ENCODE measurements at regions not wholly inside any gene's neighbourhood (a gene's known extent, or its start where the extent isn't known, plus 50 kb on each side); places are given as distances from the start of the nearest gene placed in this dataset.

- intact Hi-C loops (cut with micrococcal nuclease; ENCODE audit: unreplicated experiment) = no loop called here
- POLR2A ChIA-PET = no interaction called here
- Histone ChIP-seq H3K4me3 (ENCODE audit: low read depth in 2 of 2, low read length in 2 of 2) (no peak overlapping the region), H3K9me3 (ENCODE audit: control insufficient read depth, insufficient read depth, low read depth, low read length) (no peaks in the 10 kb centered on the region), H3K27me3 (ENCODE audit: control insufficient read depth, insufficient read depth, low read length) (no peaks in the 10 kb centered on the region; the same call in 1 of the 2 replicates), H3K4me1 (ENCODE audit: control insufficient read depth, insufficient read depth, low read length) (no peaks in the 10 kb centered on the region), H3K27ac (ENCODE audit: low read length) (no peak overlapping the region), H3K36me3 (ENCODE audit: control insufficient read depth, insufficient read depth, low read length) (no peaks in the 10 kb centered on the region)
- ATAC-seq (no peak), DNase-seq (ENCODE audit: low read depth, low spot score) (no peak)
- BruUV-seq (replicated peaks) = no TSS peak
- CTCF ChIA-PET = no interaction called here
- TF ChIP-seq POLR2AphosphoS5 (IDR thresholded peaks at IDR 0.05; ENCODE audit: low read depth, low read length) (no peak), CTCF (IDR thresholded peaks at IDR 0.05) (no peak), TCF7L2 (IDR thresholded peaks at IDR 0.05; ENCODE audit: low read depth, low read length) (no peak), REST (IDR thresholded peaks at IDR 0.05; ENCODE audit: insufficient read depth in 1 of 2, low read depth in 2 of 2, low read length in 1 of 2) (no peak), SIN3A (IDR thresholded peaks at IDR 0.05; ENCODE audit: borderline replicate concordance, insufficient read depth, low read depth, low read length) (no peak)
- in situ Hi-C loops (cut with HindIII; ENCODE audit: low pct_unique_long_range_greater_than_20kb, low sequenced_read_pairs) = no loop called here
These were observed 90.4 kb upstream of the OTX2 start for GRCh38 chr14:56900726-56901125.

- Histone ChIP-seq H3K36me3 (ENCODE audit: control insufficient read depth, insufficient read depth, low read length) (no peaks in the 10 kb centered on the region), H3K9me3 (ENCODE audit: control insufficient read depth, insufficient read depth, low read depth, low read length) (no peaks in the 10 kb centered on the region), H3K4me3 (ENCODE audit: low read depth in 2 of 2, low read length in 2 of 2) (no peak overlapping the region), H3K27ac (ENCODE audit: low read length) (no peak overlapping the region), H3K27me3 (ENCODE audit: control insufficient read depth, insufficient read depth, low read length) (no peaks in the 10 kb centered on the region; the same call in 1 of the 2 replicates), H3K4me1 (ENCODE audit: control insufficient read depth, insufficient read depth, low read length) (no peaks in the 10 kb centered on the region)
- intact Hi-C loops (cut with micrococcal nuclease; ENCODE audit: unreplicated experiment) (no loop called here), in situ Hi-C loops (cut with HindIII; ENCODE audit: low pct_unique_long_range_greater_than_20kb, low sequenced_read_pairs) (no loop called here)
- ATAC-seq (no peak), DNase-seq (ENCODE audit: low read depth, low spot score) (no peak)
- POLR2A ChIA-PET = no interaction called here
- TF ChIP-seq POLR2AphosphoS5 (IDR thresholded peaks at IDR 0.05; ENCODE audit: low read depth, low read length) = no peak
- no peak for TF ChIP-seq REST (IDR thresholded peaks at IDR 0.05; ENCODE audit: insufficient read depth in 1 of 2, low read depth in 2 of 2, low read length in 1 of 2)
- no peak for TF ChIP-seq SIN3A (IDR thresholded peaks at IDR 0.05; ENCODE audit: borderline replicate concordance, insufficient read depth, low read depth, low read length)
- no peak for TF ChIP-seq TCF7L2 (IDR thresholded peaks at IDR 0.05; ENCODE audit: low read depth, low read length)
- no peak for TF ChIP-seq CTCF (IDR thresholded peaks at IDR 0.05)
- no TSS peak for BruUV-seq (replicated peaks)
- CTCF ChIA-PET = no interaction called here
These were observed 89.5 kb upstream of the OTX2 start for GRCh38 chr14:56899829-56900228.
